EL (cell line): ENCODE measurements at regions not wholly inside any gene's neighbourhood (a gene's known extent, or its start where the extent isn't known, plus 50 kb on each side); places are given as distances from the start of the nearest gene placed in this dataset.

ENCODE experiments used
- DNase-seq: peaks from one replicate; pipeline ENCODE4 v3.0.0-alpha.2; 2016

DNA sequence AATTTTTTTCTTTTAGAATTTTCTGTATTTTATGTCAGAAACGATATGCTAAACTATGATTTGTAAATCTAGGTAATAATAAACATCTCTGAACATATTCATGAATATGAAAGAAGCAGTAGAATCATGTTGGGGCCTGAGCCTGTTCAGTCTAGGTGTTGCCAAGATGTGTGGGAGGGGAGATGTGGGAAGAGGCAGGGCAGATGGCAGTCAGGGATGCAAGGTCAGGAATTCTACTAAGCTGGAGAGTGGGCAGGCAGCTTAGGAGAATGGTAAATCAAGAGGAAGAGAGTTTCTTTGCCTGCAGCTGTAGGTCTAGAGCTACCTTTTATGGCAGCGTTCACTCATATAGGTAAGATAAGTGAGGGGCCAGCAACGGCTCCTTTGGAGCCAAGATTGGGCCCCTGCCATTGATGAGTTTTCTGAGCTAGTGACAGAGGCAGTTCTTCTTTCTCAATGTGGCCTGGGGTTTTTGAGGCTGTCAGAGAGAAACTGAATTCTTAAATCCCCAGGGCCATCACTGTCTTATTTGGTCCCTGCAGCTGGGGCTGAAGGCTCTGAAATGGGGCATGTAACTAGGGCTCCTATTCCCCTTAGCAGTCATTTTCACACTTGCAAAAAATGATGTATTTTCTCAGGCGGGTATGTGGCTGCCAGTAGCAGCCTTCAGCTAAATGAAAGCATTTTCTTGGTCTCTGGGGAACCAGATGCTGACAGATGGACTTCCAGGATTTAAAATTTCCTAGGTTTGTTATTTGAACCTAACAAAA lies 232.8 kb downstream of the PIK3C3 start:
- no peak for DNase-seq

- no peak for DNase-seq
Observed at GRCh38 chr18:42190643-42191042, 235.6 kb downstream of the PIK3C3 start.

GRCh38 chr18:42192251-42193248 lies 237.5 kb downstream of the PIK3C3 start:
- DNase-seq = no peak

- DNase-seq = peak; percentile 27
Observed at GRCh38 chr18:42196651-42197050, 241.6 kb downstream of the PIK3C3 start.

GRCh38 chr18:42201137-42201536 lies 246.1 kb downstream of the PIK3C3 start:
- DNase-seq = no peak

DNA sequence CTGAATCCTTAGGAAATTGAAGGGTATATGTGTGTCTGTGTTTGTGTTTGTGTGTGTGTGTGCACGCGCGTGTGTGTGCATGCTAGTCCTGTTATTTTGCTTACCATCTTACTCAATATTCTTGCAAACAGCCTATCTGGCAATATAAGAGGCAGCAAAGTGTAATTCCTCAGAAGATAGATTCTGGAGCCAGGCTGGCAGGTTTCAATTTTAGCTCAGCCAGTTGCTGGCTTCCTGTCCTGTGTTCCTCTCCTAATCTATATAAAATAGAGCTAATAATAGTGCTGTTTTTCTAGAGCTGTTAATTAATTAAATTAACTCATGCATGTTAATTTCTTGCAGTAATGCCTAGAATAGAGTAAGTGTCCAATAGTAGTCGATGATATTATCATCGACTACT lies 256.2 kb downstream of the PIK3C3 start:
- DNase-seq = no peak

DNA sequence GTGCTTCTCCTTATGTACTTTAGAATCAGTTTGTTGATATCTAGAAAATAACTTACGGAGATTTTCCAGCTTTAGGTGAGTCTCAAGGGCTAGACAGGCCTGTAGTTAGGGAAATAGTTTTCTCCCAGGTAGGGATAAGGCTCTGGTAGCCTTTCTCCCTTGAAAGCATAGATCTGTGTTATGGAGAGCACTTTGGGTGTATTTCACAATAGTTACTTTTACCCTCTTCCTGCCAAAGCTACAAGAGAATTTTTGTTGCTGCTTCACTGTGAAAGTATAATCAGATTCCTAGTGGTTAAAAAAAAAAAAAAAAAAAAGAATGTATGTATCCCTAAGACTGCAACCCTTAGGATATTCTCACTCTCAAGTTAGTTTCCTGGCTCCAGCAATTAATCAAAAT lies 267.5 kb downstream of the PIK3C3 start:
- no peak for DNase-seq

- DNase-seq = no peak
Observed at GRCh38 chr18:42228581-42228980, 273.5 kb downstream of the PIK3C3 start.

- DNase-seq = no peak
Observed at GRCh38 chr18:42229211-42230210, 274.5 kb downstream of the PIK3C3 start.

- DNase-seq = no peak
Observed at GRCh38 chr18:42230636-42231035, 275.6 kb downstream of the PIK3C3 start.

DNA sequence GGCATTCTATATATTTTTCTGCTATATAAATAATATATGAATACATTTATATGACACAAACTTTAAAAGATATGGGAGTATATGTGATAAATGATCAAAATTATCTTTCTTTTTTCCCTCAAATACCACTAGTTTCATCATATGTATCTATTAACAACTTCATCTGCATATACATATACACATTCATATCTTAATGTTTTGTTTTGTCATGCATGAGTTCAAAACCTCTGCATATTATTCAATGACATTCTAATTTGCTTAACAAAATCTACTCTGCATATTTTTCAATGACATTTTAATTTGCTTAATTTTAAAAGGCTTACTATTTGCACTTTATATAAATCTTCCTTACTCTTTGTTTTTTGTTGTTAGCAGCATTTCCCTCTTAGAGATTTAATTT lies 276.2 kb downstream of the PIK3C3 start:
- DNase-seq = no peak

GRCh38 chr18:42231796-42232195 lies 276.8 kb downstream of the PIK3C3 start:
- no peak for DNase-seq

GRCh38 chr18:42233908-42234307 lies 278.9 kb downstream of the PIK3C3 start:
- DNase-seq = no peak

DNA sequence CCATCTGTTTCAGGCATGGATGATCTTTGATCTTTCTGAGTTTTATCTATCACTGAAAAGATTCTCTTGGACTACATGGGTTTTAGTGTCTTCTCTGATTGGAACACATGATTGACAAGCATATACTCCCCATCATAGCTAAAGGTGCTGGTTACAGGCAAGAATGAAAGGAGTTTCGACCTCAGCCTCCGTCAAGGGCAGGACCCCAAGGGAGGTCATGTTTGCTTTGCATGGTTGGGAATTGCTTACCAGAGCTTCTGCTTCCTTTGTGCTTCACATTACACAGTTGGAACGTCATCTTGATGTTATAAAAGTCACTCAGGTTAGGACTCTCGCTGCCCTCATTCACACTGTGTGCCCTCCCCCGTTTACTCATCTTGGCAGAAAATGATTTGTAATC lies 287.7 kb downstream of the PIK3C3 start:
- no peak for DNase-seq

- no peak for DNase-seq
Observed at GRCh38 chr18:42245137-42245536, 290.1 kb downstream of the PIK3C3 start.

DNA sequence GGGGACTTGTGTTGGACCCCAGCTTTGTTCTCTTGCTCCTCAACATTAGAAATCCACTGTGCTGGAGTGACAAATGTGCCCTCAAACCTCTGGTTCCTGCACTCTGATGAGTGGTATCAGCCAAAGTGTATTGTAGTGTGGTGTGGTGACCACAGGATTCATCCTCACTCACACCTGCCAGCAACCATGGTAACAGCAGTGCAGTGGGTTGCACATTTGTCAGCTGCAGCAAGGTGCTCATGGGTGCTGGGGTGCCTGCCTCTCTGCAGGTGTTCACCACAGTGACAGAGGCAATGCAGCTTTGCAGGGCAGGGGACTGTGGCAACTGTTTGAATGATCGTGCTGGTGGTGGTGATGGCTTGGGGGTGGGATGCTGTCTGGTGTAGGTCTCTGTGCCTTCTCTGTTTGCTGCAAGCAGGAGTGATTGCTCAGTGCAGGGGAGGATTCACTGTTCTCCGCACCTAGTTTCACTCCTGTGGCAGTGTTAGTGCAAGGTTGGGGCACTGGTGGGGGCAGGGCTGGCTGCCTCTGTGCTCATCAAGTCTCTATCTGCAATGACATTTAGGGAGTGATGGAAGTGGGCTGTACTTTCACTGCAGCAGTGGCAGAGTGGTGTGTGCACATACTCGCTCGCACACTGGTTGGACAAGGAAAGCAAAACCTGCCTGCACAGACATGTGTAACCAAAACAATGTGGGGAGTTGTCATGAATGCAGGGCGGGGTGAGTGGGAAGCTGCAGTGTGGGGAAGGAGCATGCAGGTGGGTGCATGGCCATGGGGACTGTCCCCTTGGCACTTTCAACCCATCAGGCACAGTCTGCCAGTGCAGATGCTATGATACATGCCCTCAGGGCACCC lies 301.1 kb downstream of the PIK3C3 start:
- DNase-seq = no peak

DNA sequence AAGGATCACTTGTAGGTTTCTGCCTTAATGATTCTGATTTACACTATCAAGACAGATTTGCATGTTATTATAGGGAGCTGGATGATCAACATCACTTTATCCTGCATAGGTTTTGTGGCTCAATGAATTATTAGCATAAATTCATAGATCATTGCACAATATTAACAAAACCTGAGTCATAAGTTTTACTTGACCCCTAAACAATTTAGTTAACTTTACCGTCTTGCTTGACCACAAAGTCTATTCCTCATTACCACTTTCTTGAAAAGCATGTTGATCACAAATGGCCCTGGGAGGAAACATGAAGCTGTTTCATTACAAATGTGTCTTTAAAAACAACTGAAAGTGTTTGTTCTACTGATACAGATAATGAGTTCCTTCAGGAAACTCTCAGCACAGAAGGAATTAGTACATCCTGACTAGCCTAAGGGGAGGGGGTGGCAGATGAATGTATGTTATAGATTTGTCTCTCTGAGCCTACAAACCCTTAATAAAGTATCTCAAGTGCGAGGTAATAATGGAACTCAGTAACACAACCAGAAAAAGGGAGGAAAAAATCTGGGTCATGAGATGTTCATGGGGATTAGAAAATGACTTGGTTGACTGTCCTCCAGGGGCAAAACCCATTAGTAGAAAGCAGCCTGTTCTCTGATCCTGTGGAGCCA lies 303.4 kb downstream of the PIK3C3 start:
- no peak for DNase-seq

DNA sequence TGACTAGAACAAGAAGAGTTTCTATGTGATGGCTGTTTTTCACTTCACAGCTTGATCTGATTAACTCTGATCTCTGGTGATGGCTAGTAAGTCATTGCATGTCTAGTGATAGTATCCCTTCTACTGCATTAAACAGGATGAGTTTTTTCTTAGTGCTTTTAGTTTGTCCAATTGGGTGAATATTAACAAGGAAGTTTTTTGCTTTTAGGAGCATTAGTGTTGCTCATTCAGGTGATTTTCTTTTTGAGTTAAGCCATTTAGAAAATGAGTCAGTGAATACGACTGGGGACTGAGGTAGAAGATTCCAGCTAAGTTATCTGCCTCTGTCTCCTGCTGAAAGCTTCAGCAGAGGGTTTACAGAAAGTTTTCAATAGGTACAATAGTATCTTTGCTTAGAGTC lies 306.7 kb downstream of the PIK3C3 start:
- no peak for DNase-seq

DNA sequence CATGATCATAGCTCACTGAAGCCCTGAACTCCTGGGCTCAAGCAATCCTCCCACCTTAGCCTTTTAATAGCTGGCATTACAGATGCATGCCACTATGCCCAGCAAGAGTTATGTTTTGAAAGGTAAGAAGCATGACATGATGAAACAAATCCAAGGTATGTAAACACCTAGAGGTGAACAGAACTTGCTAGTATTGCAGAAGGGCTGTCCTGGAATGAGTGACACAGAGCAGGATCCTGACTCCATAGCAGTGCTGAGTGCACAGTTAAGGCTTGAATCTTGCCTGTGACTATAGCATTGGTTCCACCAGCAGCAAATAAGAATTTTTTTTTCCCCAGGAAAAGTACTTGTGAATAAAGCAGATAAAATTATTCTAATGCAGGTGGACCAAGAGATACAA lies 309.5 kb downstream of the PIK3C3 start:
- no peak for DNase-seq

- no peak for DNase-seq
Observed at GRCh38 chr18:42268186-42268725, 313.2 kb downstream of the PIK3C3 start.

GRCh38 chr18:42268798-42269197 lies 313.8 kb downstream of the PIK3C3 start:
- no peak for DNase-seq
